D721Med (cell line): ENCODE measurements at regions not wholly inside any gene's neighbourhood (a gene's known extent, or its start where the extent isn't known, plus 50 kb on each side); places are given as distances from the start of the nearest gene placed in this dataset.

Experiments
- DNase-seq: peaks from one replicate; pipeline ENCODE4 v3.0.0; 2011; ENCODE audit warnings: low spot score; ENCODE audit not compliant: insufficient read length
- FAIRE-seq: peaks from 2 replicates; lab custom pipeline; 2011; peaks lifted over from hg19 to GRCh38; lab: Jason Lieb, UNC
- TF ChIP-seq, protein P1 (sequence below): IDR thresholded peaks from 2 replicates; pipeline ENCODE4 v1.5.1; 2012; ENCODE audit warnings: mild to moderate bottlenecking, control low read depth; ENCODE audit not compliant: insufficient read depth; ENCODE audit errors: missing control alignments

GRCh38 chr9:99298614-99299013 lies 76.5 kb downstream of the SEC61B start:
- TF ChIP-seq, protein P1, sequence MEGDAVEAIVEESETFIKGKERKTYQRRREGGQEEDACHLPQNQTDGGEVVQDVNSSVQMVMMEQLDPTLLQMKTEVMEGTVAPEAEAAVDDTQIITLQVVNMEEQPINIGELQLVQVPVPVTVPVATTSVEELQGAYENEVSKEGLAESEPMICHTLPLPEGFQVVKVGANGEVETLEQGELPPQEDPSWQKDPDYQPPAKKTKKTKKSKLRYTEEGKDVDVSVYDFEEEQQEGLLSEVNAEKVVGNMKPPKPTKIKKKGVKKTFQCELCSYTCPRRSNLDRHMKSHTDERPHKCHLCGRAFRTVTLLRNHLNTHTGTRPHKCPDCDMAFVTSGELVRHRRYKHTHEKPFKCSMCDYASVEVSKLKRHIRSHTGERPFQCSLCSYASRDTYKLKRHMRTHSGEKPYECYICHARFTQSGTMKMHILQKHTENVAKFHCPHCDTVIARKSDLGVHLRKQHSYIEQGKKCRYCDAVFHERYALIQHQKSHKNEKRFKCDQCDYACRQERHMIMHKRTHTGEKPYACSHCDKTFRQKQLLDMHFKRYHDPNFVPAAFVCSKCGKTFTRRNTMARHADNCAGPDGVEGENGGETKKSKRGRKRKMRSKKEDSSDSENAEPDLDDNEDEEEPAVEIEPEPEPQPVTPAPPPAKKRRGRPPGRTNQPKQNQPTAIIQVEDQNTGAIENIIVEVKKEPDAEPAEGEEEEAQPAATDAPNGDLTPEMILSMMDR = no peak
- DNase-seq = no peak
- no peak for FAIRE-seq

GRCh38 chr9:99299211-99300102 lies 77.4 kb downstream of the SEC61B start:
- FAIRE-seq (no peak), DNase-seq (no peak)
- TF ChIP-seq, protein P1 = peak; percentile 44

DNA sequence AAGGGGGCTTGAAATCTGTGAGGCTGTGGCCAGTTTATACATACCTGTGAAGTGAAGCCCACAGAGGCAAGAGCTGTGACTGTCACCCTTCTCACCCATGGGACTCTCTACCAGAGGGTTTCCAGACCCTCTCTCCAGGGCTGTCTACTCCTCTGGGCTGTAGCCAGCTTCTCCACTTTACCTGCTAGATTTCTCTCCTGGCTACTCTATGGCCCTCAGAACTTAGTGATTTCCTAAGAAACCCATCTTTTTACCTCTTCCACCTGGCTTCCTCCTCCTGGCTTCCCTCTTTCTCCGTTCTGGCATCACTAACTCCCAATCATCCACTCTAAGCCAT lies 78.0 kb downstream of the SEC61B start:
- no peak for DNase-seq
- FAIRE-seq = no peak
- TF ChIP-seq, protein P1 = no peak

GRCh38 chr9:99300603-99301002 lies 78.5 kb downstream of the SEC61B start:
- TF ChIP-seq, protein P1 = no peak
- DNase-seq (no peak), FAIRE-seq (no peak)

- TF ChIP-seq, protein P1 = no peak
- DNase-seq (no peak), FAIRE-seq (no peak)
Observed at GRCh38 chr9:99303177-99303576, 81.1 kb downstream of the SEC61B start.

GRCh38 chr9:99305124-99305523 lies 83.0 kb downstream of the SEC61B start:
- DNase-seq = no peak
- TF ChIP-seq, protein P1 = no peak
- FAIRE-seq = no peak
